ENCODE measurements at regions not wholly inside any gene's neighbourhood (a gene's known extent, or its start where the extent isn't known, plus 50 kb on each side); places are given as distances from the start of the nearest gene placed in this dataset.

- TF ChIP-seq CBX3 (IDR thresholded peaks at IDR 0.05; ENCODE audit: low read depth) (no peak), SIN3A (IDR thresholded peaks at IDR 0.05; ENCODE audit: low read depth) (no peak), SRF (IDR thresholded peaks at IDR 0.05; ENCODE audit: low read depth) (no peak)
- TF ChIP-seq, protein P1, sequence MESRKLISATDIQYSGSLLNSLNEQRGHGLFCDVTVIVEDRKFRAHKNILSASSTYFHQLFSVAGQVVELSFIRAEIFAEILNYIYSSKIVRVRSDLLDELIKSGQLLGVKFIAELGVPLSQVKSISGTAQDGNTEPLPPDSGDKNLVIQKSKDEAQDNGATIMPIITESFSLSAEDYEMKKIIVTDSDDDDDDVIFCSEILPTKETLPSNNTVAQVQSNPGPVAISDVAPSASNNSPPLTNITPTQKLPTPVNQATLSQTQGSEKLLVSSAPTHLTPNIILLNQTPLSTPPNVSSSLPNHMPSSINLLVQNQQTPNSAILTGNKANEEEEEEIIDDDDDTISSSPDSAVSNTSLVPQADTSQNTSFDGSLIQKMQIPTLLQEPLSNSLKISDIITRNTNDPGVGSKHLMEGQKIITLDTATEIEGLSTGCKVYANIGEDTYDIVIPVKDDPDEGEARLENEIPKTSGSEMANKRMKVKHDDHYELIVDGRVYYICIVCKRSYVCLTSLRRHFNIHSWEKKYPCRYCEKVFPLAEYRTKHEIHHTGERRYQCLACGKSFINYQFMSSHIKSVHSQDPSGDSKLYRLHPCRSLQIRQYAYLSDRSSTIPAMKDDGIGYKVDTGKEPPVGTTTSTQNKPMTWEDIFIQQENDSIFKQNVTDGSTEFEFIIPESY (IDR thresholded peaks at IDR 0.05; ENCODE audit: extremely low read depth, insufficient replicate concordance, low read length), result no peak
Measured at GRCh38 chr10:128624656-128625530, 498.7 kb upstream of the MKI67 start (continued).

GRCh38 chr10:128625926-128626325 is 499.7 kb upstream of the MKI67 start:
- no peaks in the 10 kb centered on the region for H3K36me3 ChIP-seq (ENCODE audit: control insufficient read depth in 1 of 2, insufficient read depth in 2 of 2, low read length in 2 of 2)
- TF ChIP-seq EZH2phosphoT487 (IDR thresholded peaks at IDR 0.05; ENCODE audit: borderline replicate concordance), result no peak
- TF ChIP-seq EGR1 (IDR thresholded peaks at IDR 0.05; ENCODE audit: low read depth), result no peak
- TF ChIP-seq CTCF (IDR thresholded peaks at IDR 0.05 in 2 of 3, conservative IDR thresholded peaks at IDR 0.05 in 1 of 3; ENCODE audit: borderline replicate concordance in 1 of 3, insufficient read depth in 1 of 3, low read depth in 2 of 3, low read length in 2 of 3), result no peak
- no peak for TF ChIP-seq REST (IDR thresholded peaks at IDR 0.05; ENCODE audit: low read depth)
- no peak for TF ChIP-seq ZFX (IDR thresholded peaks at IDR 0.05)
- TF ChIP-seq, protein P1 (IDR thresholded peaks at IDR 0.05; ENCODE audit: extremely low read depth, insufficient replicate concordance, low read length), result no peak
- no peak for TF ChIP-seq EZH2 (IDR thresholded peaks at IDR 0.05)
- intact Hi-C loops (cut with micrococcal nuclease), result no loop called here
- ChIA-PET RAD21 (ENCODE audit: low non-redundant PET in 1 of 2, low total read pairs in 2 of 2, uncharacterized antibody in 2 of 2, unreplicated experiment in 2 of 2) (no interaction called here), POLR2A (no interaction called here), CTCF (no interaction called here)
- H3K9me3 ChIP-seq (ENCODE audit: control insufficient read depth in 1 of 2, insufficient read depth in 1 of 2, low read depth in 1 of 2, low read length in 2 of 2), result no peaks in the 10 kb centered on the region
- no peaks in the 10 kb centered on the region for H3K79me2 ChIP-seq (ENCODE audit: insufficient read depth, low read length)
- BruUV-seq (replicated peaks), result no TSS peak
- H4K20me1 ChIP-seq (ENCODE audit: insufficient read depth), result no peaks in the 10 kb centered on the region
- H2AFZ ChIP-seq (ENCODE audit: low read depth, low read length, poor library complexity, severe bottlenecking), result no peak overlapping the region
- no peak overlapping the region for H3K9ac ChIP-seq (ENCODE audit: low read length)
- H3K4me2 ChIP-seq (ENCODE audit: low read length), result no peak overlapping the region
- DNase-seq (ENCODE audit: low read depth, low spot score) (no peak), ATAC-seq (no peak)
- no peak overlapping the region for H3K27ac ChIP-seq (ENCODE audit: low read depth, low read length)
- H3K4me3 ChIP-seq (replicated peaks in 1 of 2; ENCODE audit: low read depth in 1 of 2, low read length in 2 of 2), result no peak overlapping the region
- peaks cover 4% of the 10 kb centered on the region; the same call in 1 of the 2 replicates for H3K27me3 ChIP-seq (ENCODE audit: insufficient read depth, low read length)
- H3K9me2 ChIP-seq (ENCODE audit: insufficient read depth), result no peaks in the 10 kb centered on the region
- H3K4me1 ChIP-seq (ENCODE audit: control insufficient read depth in 1 of 2, insufficient read depth in 2 of 2, low read length in 2 of 2), result peaks cover 27 to 38% of the 10 kb centered on the region in 2 experiments
